AG08395 (cell line): ENCODE measurements at regions not wholly inside any gene's neighbourhood (a gene's known extent, or its start where the extent isn't known, plus 50 kb on each side); places are given as distances from the start of the nearest gene placed in this dataset.

ENCODE experiments used
- DNase-seq: peaks from one replicate; pipeline ENCODE4 v3.0.0; 2012; ENCODE audit warnings: mixed read lengths, low spot score

DNA sequence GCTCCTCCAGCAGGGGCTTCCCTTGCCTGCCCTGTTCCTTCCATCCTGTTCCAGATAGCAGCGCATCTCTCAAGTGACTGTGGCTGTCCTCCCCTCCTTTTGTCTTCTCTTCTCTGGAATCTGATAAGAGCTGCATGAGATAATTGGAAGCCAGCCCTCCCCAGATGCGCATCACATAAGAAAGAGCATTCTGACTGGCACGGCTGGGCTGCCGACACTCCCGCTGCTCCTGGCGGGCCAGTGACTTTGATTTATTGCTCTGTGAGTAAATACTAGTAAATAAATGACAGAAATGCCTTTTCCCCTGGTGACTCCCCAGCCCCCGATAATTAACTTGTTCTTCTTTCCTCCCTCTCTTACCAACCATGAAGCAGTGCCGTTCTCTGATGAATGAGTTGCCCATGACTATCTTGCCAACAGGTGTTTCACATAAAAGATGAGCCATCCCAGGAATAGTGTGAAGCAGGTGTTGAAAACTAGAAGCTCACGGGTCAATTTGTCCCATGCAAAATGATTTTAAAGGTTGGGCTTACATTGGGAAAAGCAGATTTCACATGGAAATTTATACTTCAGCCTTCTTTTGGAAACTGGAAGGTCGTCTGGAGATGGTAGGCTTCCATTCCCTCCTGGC lies 212.3 kb downstream of the ERCC6L2 start:
- no peak for DNase-seq

DNA sequence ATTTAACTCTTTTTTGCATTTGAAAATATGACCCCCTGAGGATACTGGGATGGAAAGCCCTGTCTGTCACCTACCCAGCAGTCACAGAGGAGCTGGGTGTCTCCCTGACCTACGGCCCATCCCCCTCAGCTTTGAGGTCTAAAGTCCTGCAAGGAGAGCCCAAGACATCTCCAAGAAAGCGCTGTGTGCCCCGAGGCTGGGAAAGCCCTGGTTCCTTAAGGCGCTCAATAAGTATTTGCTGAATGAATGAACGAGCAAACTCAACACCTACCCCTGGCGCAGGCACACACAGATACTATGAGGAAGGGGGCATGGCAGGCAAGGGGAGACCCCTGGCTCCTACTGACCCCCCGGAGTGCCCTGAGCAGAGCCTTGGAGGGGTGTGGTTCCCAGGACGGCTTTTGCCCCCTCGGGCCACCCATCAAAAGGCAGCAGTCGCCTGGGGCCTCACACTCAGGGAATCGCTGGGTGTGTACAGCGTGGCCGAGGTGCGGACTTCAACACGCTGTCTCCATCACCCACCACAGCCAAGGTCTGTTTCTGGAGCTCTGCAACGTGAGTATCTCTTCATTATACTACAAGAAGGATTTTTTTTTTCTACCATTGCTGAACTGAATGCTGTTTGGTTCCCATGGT lies 211.6 kb downstream of the ERCC6L2 start:
- DNase-seq = no peak

DNA sequence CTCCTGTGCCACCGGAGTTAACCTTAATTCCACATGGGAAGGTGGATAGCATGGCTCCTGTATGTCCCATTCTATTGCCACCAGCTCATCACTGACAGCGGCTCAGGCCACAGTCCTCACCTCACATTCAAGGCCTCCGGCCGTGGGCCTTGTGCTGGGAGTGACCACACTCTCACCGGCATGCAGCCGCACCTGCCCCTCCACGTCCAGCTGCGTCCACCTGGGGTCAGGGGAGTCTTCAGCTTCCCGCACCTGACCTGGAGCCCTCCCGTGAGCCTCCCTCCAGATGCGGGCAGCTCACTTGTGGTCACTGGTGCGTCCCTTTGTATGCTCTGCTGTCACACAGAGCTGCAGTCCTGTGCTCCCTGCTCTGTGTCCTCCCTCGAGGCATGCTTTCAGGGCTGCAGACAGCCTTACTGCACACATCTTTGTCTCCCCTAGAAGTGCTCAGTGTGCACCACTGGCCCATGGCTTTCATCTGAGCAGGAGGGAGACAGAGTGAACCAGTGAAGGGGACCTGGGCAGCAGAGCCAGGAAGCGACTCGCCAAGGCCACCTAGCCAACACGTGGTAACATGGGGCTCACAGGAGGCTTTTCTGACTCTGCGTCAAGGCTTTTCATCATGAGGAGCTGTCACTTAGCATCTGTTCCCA lies 210.1 kb downstream of the ERCC6L2 start:
- no peak for DNase-seq

DNA sequence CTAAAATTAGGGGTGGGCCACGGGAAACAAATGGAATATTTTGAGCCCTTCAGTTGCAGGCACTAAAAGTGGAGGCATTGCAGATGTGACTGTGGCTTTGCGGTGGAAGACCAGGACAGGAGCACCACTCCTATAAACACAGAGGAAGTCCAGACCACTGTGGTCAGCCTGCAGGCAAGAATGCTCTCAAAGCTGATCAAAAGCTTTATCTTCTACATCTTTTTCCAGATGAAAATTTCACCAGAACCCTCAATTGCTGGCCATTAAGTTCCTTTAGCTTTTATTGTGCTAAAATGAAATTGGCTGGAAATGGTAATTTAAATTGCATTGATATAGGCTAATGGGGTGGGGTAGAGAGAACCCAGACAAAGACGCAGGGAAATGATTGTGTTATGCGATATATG lies 208.8 kb downstream of the ERCC6L2 start:
- no peak for DNase-seq

DNA sequence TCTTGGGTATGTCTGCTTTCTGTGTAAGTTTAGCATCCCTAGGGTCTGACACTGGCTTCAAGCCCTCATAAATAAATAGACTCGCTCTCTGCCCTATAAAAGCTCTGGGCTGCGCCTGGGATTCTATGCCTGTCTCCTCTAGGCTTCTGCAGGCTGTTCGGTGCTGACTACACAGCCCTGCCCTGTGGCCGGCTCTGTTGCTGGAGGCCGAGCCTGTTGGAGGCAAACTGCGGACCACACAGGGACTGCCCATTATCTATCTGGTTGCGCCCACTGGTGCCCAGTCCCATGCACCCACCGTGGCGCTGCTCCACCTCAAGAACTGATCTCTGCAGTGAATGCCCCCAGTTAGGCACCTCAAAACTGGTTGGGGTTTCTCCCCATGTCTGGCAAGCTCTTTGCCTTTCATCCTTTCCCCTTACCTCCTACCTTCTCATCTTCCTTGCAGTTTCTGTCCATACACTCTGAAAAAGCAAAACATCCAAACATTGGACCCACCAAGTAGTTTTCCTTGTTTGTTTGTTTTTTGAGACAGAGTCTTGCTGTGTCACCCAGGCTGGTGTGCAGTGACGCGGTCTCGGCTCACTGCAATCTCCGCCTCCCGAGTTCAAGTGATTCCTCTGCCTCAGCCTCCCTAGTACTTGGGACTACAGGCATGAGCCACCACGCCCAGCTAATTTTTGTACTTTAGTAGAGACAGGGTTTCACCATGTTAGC lies 207.2 kb downstream of the ERCC6L2 start:
- no peak for DNase-seq

DNA sequence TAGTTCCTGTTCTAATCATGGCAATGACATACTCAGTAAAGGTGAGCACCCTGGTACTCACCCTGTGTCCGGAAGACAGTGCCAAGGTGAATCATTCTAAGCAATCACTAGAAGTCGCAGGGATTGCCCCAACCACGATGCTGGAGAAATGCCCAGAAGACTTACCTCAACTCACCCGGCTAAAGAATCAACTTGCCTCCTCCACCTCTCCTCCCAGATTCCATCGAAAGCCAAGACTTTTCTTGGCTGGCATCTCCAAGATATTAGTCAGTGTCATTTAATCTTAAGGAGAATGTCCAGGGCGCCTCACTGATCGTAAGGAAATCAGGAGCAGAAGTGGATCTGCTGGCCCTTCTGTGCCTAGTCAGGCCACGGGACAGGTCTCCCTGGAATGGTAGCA lies 204.9 kb downstream of the ERCC6L2 start:
- no peak for DNase-seq

DNA sequence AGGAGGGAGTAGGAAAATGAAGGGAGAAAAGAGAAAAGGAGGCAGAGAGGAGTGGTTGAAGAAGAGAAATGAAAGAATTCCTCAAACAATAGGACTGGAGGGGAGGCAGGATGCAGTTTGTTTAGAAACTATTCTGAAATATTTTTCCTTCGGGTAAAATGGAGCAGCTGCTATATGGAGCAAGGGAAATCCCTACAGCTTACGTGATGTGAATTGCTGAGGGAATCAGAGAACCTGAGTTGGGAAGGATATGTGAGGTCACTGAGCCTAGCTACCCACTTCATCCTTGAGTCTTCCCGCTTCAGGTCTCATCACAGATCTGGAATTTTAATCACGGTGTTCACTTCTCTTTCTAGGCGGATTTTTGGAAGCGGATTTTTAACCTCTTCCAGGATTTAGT lies 204.3 kb downstream of the ERCC6L2 start:
- DNase-seq = no peak

DNA sequence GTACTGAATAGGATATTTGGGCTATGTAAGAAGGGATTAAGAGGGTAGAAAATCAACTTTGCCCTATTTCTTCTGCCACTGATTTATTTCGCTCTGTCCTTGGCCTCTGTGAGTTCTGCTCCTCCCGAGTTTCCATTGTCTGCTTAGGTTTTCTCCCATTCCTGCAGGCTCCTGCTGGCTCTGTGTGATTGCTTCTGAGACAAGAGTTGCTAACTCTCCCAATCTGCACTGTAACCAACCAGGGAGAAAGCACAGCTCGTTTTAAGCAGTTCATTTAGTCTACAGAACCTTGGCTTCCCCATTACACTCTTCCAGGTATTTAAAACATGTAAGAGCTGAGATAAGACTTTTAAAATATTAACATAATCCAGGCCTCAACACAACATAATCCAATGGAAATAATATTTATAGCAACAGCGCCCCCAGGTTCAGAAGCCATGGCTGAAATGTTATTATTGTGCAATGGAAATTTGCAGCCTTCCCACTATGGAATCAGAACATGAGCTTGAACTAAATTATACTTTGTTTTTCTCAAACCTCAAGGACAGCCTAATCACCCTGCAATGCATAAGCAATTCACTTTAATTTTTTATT lies 203.5 kb downstream of the ERCC6L2 start:
- no peak for DNase-seq

DNA sequence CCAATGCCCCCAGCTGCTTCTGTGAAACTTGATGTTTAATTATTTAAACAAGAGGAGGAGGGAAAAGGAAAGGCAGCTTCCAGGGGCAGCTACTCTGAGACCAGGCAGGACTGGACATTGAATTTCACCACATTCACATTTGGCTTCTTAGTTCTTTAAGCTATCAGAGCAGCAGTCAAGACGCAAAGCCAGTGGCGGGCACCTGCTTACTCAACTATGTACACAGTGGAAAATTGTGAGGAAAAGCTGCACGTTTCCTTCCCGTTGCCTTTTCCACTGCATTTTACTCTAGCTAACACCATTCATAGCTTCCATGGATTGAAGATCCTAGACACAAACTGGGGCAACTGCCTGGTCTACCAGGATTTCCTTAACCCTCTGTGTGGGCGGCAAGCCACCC lies 200.3 kb downstream of the ERCC6L2 start:
- DNase-seq = no peak

DNA sequence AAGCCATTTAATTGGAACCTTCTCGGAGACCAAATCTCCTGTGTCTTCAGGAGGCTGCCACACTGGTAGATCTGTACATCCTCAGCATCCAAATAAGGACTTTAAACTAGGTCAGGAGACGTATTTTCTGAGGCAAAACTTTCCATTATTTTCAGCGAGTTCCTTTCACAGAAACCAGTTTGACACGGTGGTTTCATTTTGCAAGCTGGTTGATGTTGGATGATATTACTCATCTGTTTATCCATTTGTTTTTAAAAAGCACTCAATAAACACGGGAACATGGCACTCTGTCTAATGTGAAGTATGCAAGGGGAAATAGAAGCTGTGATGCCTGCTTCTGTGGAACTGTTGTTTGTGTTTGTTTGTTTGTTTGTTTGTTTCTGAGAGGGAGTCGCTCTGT lies 199.6 kb downstream of the ERCC6L2 start:
- DNase-seq = no peak

DNA sequence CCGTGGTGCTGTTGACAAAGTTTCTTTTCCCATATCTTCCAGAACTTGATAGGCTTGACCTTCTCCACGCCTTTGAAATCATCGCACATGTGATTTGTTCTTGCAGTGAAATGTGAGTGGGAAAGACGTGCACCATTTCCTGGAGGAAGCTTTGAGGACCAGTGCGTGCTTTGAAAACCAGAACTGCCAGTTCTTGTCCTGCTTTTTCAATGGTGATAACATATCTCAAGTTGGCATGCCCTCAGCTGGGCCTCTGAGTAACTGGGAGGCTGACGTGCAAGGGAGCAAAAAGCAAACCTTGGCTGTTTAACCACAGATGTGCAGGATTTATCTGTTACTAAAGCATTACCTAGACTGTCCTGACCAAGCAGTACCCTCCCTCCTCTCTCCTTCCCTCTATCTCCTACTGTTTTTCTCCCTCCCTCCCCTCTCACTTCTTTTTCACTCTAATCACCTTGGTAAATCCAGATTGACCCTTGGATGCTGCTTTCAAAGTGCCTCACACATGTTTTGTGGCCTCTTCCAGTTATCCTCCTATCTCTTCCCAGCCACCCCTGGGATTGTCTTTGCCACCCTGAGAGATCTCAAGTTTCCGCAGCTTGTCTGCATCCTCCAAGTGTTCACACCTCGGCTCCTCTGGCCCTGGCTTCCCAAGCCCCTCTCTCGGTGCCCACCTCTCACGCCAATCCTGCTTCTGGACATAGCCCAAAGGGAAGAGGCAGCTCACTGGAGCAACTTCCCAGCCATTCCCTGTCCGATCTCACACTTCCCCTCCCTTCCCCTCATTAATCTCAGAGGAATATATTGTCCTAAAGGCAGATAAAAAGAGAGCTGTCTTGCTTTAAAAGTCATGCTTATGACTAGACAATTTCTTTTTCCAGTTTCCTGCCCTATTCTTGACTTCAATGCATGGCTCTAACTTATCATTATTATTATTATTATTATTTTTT lies 198.3 kb downstream of the ERCC6L2 start:
- no peak for DNase-seq

DNA sequence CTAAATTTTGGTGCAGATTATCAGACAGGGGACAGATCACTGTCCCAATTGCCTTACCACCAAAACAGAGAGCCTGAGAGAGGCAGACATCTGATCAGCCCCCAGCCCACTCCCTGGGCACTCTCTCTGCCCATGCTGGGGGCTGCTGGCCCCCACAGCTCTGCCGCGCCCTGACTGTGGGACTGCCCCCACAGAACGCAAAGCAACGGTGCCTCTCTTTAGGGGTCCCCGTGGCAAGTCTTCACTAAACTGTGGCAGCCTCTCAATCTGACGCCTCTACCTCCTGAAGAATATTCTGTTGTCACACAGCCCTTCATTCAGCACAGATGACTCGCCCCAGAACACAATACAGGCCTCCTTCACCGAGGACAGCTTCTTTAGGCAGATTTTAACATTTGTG lies 197.4 kb downstream of the ERCC6L2 start:
- DNase-seq = no peak

DNA sequence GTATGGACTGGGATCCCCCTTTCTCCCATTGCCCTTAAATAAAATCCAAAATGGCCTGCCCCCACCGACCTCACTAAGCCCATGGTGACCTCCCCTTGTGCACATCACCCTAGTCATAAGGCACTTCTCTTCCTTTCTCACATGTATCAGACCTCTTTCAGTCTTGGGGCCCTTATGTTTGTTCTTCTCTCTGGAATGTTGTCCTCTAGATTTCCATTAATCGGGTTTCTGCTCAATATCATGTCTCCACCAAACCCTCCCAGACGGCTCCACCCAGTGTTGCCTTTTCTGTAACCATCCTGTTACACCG lies 196.3 kb downstream of the ERCC6L2 start:
- DNase-seq = no peak

DNA sequence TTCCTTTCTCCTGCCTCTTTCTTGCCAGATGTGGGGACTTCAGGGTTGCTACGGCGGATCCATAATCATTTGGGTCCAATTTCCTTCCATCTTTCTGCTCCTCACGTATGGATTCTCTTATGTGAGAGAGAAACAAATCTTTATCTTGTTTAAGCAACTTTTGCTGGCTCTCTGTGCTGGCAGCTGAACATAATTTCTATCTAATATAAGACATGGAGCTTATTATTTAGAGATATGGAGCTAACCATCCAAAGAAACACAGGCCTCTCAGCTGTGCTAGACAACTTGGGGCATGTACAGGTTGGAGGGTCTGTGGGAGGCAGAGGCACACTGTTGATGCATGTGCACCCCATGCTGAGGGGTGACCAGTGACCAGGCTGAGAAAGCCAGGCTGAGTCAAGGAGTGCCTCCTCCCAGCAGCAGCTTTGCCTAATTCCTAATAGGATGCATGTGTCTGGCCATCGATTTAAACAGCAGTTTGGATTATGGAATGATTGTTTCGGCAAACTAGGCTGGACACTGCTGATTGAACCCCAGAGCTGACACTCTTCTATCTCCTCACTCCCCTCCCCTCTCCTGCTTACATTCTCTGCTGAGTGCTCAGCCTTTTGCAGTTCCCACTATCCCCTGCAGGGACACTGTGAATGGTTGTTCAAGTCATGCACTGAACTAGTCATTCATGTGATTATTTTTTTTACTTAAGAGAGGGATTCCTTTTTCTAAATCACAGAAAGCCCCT lies 195.8 kb downstream of the ERCC6L2 start:
- DNase-seq = peak; percentile 51

DNA sequence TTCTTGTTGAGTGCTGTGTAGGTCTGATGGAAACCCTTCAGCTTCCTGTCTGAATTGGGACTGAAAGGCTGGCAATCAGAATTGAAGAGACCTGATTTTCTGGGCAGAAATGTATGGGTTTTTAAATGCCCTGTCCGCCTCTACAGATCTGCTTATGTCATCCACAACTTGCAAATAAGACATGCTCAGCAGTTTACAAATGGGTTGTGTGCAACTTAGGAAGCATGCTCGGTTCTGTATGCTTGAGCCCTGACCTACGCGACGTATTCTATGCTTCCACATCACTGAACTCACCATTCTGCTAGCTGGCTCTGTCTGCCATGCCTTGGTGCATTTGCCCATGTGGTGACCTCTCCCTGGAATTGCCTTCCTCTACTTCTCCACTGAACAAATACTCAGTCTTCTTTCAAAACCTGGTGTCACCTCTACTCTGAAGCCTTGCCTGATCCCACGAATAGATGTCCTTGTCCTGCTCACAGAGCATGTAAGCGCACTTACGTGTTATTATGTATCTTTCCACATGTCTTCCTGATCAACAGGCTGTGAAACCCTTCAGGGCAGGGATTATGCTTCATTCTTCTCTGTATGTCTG lies 194.2 kb downstream of the ERCC6L2 start:
- DNase-seq = no peak

DNA sequence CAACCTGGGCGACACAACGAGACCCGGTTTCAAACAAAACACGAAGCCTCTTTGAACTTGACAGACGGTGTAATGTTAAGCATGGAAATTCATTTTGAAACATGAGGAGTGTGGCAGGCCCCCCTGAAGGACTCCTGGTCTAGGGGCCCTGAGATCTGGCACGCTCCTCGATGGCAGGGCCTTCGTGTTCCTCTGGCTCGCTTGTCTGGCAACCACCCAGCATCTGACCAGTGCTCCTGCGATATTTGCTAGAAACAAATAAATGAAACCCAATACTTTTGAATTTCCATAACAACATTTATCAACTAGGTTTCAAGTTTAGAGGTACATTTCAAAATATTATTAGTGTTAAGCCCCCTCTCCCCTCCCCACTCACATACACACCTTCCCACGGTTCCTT lies 193.0 kb downstream of the ERCC6L2 start:
- no peak for DNase-seq

DNA sequence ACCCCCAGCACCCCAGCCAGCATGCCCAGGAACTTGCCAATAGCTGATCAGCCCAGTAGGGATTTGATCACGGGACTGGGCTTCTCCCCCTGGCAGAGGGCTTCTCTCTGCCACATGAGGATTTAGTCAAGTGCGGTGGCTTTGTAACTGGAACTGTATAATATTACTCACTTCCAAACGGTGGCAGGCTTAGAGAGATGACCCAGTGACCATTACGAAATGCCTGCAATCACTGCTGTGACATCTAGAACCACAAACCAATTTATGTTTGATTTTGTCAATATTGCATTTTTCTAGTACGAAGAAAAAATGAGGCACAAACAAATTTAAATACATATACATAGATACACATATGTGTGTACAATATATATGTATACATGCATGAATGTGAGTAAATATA lies 192.1 kb downstream of the ERCC6L2 start:
- DNase-seq = no peak

DNA sequence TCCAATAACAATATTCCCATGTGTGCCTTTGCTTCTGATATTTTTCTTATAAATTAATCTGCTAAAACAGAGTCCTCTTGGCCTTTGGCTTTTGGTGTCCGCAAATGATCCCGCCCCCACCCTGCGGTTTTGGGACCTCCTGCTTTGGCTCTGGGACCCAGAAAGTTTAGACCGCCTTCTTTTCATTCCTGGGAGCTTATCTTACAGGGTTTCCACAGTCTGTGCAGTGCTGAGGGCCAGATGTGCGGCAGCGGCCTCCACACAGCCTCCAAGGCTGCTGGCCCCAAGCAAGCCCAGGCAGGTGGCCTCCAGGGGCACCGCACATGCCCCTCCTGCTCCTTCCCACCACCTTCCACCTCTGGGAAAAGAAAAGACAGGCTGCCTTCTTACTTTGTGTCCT lies 191.5 kb downstream of the ERCC6L2 start:
- no peak for DNase-seq

DNA sequence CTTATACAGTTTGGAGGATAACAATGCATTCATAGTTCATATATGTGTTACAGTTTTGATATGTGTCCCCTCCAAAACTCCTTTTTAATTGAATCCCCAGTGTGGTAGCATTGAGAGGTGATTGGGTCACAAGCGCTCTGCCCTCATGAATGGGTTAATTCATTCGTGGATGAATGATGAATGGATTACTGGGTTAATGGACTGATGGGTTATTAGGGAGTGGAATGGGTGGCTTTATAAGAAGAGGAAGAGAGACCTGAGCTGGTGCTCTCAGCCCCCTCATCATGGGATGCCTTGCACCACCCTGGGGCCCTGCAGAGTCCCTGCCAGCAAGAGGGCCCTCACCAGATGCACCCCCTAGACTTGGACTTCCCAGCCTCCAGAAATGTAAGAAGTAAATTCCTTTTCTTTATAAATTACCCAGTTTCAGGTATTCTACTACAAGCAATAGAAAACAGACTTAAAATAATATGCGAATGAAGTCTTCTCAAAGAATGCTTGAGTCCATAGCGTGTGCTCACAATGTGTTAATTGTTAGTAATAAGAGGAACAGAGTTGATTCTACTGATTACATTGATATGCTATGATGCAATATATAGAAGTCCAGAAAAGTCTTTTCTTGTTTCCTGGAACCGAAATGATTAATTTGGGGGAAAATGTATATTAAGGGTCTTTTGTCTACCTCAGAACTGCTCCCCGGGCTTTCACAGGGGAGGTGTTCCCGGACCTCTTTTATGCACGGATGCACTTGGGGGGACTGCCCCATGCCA lies 190.2 kb downstream of the ERCC6L2 start:
- DNase-seq = no peak
